NCI-H510A treated with DMSO at 0.1 percent for 48 hours (cell line): ENCODE measurements at regions not wholly inside any gene's neighbourhood (a gene's known extent, or its start where the extent isn't known, plus 50 kb on each side); places are given as distances from the start of the nearest gene placed in this dataset.

ENCODE experiments used
- DNase-seq: peaks from one replicate; lab custom pipeline; 2025; lab: John Stamatoyannopoulos, UW

DNA sequence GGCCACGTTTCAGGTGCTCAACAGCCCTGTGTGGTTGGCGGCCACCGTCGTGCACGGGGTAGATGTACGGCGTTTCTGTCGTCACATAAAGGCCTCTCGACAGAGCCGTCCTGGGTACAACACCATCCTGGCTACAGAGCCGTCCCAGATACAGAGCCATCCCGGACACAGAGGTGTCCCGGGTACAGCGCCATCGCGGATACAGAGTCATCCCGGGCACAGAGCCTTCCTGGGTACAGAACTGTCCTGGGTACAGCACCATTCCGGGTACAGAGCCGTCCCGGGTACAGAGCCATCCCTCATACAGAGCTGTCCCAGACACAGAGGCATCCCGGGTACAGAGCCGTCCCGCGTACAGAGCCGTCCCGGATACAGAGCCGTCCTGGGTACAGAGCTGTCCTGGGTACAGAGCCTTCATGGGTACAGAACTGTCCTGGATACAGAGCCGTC, 222.7 kb upstream of the SOX1 start:
- DNase-seq: no peak

DNA sequence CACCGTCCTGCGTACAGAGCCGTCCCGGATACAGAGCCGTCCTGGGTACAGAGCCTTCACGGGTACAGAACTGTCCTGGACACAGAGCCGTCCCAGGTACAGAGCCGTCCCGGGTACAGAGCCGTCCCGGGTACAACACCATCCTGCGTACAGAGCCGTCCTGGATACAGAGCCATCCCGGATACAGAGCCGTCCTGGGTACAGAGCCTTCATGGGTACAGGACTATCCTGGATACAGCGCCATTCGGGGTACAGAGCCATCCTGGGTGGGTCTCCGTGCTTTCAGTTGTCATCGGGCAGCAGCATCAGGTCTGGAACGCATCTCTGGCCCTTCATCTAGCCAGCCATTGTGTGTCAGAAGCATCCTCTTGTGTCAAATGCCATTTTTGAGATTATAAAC, 222.3 kb upstream of the SOX1 start:
- DNase-seq: no peak

DNA sequence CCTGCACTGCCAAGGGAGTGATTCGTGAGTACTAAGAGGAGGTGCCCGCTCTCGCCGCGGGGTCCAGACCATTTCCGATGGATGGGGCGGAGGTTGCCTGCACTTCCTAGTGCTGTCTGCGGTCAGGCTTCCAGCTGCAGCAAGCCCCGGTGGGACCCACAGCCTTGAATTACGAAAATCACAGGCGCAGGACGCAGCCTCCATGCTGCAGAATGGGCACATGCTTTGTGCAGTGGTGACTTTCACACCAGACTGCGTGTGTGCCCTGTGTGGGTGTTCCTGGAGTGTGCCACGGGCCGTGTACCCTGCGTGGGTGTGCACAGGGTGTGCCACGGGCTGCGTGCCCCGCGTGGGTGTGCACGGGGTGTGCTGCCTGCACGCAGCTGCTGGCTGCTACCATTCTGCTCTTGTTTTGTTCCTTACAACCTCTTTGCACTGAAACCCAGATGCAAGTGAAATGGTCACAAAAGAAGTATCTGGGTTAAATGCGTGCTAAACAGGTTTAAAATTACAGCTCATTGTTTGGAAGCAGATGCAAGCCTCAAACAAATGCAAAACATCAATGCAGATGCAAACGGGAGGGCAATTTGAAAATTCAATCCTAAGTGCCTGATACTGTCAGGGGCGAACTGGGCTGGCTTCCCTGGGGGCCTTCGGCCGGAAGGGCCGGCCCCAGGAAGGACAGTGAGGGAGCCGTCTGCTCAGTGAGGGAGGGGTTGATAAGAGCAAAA, 221.2 kb upstream of the SOX1 start:
- no peak for DNase-seq

DNA sequence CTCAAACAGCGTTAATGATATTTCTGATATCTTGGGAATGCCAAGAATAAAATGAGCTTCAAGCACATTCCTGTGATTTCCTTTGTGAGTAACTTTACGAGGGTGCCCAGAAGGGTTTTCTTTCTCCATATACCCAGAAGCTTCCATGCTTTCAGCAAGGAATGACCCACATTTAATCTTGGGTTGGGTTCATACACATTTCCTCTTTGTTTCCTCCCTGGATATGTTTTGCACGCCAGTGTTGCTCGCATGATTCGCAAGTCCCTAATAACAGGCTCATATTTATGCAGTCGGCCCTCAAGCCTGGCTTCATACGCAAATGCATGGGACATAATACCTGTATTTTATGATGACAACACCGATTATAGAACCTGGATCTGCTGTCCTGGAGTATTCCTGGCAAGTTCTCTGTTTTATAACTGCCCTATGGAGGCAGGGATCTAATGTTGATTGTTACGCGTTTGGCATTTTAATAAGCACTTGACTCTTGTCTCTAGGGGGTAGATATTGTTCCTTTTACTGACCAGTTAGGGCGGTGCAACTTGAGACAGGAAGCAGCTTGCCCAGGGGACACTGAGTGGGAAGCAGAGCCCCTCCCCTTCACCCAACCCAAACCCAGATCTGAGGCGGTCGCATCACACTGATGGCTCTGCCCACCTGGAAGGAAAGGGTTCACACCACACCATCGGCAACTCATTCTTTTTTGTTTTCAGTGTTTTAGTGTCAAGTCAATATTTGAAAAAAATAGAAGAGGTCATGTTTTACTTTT, 220.4 kb upstream of the SOX1 start:
- peak; percentile 95 for DNase-seq

DNA sequence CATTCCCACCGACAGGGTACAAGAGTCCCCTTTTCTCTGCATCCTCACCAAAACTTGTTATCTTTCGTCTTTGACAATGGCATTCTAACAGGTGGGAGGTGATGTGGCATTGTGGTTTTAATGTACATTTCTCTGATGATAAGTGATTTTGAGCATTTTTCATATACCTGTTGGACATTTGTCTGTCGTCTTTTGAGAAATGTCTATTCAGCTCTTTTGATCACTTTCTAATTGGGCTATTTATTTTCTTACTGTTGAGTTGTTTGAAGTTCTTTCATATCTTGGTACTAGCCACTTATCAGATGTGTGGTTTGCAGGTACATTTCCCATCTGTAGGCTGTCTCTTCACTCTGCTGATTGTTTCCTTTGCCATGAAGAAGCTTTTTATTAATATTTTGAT, 219.0 kb upstream of the SOX1 start:
- DNase-seq: no peak

DNA sequence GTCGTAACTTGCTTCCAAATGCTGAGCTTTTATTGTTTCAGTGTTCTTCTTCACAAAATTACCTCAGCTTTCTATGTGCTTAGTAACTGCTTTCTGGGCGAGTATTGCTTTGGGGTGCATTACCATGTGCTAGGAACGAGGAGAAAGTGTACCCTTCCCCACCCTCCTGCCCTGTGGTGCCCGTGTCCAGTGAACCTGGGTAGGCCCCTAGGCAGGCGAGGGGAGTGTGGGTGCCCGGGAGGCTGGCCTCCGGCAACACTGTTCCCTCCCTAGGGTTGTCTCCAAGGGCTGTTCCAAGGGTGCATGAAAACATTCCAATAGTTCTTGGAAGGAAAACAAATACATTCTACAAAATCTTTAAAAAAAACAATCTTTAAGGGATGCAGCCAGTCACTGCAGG, 216.5 kb upstream of the SOX1 start:
- DNase-seq: no peak

DNA sequence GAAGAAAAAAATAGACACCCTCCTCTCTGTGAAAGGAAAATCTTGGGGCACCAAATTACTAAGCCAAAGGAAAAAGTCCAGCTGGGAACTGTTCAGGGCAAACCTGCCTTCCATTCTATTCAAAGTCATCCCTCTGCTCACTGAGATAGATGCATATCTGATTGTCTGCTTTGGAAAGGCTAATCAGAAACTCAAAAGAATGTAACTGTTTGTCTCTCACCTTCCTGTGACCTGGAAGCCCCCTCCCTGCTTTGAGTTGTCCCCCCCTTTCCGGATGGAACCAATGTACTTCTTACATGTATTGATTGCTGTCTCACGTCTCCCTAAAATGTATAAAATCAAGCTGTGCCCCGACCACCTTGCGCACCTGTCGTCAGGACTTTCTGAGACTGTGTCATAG, 216.0 kb upstream of the SOX1 start:
- DNase-seq: no peak

DNA sequence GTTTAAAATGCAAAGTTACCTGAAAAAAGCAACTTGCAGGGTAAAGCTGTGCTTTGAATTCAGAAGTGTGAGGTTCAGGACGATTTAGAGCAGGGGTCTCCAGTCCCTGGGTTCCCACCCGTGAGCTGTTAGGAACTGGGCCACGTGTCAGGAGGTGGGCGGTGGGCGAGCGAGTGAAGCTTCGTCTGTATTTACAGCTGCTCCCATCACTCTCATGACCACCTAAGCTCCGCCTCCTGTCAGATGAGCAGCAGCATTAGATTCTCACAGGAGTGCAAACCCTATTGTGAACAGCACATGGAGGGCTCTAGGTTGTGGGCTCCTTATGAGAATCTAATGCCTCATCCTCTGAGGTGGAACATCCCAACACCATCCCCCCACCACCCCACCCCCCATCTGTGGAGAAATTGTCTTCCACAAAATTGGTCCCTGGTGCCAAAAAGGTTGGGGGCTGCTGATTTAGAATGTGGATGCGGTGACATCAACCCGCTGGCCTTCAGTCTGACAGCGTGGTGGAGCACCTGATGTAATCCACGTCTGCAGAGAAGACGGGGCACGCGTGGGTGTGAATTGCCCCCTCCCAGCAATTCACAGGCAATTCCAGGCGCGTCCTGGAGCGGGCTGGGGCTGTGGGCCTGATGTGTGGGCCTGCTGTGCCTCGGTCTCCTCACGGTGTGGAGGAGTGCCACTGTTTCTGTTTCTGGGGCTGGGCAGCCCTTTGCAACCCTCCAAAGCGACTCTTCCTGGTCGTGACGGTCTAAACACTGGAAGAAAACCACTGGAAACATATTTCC, 214.0 kb upstream of the SOX1 start:
- peak; percentile 56 for DNase-seq

DNA sequence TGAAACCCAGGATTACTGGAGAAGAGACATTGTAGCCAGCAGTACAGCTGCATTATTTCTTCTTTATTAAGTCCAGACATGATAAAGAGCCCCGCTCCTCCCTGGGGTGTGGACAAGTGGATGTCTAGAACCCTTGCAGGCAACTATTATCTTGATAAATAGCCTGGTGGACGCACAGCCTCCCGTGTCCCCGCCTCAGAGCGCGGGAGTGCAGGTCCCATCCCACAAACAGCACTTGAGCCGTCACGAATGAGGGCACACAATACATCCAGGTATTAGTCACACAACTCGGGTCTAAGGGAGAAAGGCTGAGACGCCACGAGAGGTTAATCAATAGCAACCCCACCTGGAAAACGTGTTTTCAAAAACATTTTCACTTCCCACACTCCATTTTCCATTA, 213.2 kb upstream of the SOX1 start:
- peak; percentile 96 for DNase-seq

DNA sequence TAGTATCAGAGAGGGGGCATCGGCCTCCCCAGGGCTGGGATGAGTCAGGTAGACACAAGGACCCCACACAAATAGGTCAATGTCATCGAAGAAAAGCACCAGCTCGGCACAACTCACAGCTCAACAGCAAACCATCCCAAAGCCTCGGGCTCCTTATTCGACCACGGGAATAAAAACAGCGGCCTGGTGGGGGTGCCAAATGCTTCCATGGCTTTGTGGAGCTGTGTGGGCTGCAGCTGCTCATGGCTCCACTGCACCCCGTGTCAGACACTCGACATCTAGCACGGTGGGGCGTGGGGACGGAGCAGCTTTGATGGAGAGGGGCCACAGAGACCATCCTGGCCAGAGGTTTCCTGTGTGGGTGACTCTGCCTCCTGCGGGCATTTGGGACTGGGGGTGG, 212.5 kb upstream of the SOX1 start:
- peak; percentile 75 for DNase-seq

DNA sequence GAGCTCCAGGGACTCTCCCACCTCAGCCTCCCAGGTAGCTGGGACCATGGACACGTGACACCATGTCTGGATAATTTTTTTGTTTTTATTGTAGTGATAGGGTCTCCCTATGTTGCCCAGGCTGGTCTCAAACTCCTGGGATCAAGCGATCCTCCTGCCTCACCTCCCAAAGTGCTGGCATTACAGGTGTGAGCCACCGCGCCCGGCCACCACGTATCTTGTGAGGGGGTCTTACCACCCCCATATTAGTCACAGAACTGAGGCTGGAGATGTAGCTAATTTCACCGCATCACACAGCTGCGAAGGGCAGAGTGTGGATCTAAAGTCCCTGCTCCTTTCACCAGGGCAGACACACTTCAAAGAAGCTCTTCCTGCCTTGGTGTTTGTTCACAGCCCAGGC, 211.8 kb upstream of the SOX1 start:
- DNase-seq: peak; percentile 42

DNA sequence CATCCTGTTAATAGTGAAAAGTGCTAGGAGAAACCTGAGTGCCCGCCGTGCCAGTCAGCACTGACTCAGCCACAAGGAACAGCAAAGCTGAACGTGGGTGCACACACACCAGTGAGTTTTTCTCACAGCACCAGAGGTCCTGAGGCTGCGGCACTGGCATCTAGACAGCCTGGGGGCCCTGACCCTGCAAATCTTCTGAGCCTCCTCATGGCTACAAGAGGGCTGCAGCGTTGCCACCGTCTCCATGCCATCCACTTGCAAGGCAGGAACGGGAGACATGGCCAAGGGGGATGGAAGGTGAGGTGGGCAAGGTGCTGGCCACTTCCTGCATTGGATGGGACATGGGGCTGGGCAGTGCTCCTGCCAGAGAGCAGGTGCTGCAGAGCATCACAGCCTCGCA, 211.2 kb upstream of the SOX1 start:
- no peak for DNase-seq

DNA sequence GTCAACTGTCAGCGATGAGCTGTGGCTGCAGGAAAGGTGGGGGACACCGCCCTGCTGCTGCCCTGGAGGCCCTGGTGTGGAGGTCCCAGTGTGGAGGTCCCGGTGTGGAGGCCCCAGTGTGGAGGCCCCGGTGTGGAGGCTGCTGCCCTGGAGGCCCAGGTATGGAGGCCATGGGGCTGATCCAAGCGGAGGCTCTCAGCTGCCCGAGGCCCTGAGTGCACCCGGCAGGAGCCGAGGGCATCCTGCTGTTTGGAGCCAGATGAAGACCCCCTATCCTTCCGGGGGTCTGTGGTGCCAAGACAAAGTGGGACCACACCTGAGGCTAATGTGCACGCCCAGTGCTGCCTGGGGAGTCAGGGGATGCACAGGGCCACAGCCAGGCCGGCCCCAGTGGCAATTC, 210.4 kb upstream of the SOX1 start:
- no peak for DNase-seq

DNA sequence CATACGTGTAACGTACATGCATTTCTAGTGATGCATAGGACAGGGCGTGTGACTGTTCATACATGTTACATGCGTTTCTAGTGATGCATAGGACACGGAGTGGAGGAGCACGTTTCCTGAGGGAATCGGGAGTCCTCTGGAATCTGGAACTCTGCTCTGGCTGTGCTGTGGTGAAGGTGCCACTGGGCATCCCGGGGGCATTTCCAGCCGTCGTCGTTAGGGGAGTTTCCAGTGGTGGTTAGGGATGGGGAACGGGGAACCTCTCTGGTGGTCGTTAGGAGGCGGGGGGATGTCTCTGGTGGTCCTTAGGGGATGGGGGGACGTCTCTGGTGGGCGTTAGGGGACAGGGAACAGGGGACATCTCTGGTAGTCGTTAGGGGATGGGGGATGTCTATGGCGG, 209.6 kb upstream of the SOX1 start:
- no peak for DNase-seq

DNA sequence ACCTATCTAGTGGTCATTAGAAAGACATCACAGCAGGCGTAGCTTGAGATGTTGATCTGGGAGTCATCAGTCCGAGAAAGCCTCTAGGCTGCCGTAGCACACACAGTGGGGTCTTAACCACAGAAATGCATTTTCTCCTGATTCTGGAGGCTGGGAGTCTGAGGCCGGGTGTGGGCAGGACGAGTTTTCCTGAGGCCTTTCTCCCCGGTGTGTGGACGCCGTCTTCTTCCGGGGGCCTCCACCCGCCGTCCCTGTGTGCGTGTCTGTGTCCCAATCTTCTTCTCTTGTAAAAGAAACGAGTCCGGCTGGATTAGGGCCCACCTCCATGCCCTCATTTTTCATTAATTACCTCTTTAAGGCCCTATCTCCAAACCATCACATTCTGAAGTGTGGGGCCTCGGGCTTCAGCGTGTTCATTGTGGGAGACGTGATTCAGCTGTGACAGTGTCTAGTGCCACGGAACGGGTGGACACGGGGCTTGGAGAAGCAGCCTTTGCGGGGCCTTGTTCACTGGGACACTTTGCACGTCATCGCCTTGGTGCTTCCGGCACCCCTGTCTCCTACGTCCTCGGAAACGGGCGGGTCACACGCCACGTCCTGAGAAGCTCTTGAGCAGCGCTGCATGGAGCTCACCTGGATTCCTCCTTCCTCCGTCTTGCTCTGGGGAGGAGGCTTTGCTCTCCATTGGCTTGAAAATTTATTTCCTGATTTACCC, 208.9 kb upstream of the SOX1 start:
- no peak for DNase-seq

DNA sequence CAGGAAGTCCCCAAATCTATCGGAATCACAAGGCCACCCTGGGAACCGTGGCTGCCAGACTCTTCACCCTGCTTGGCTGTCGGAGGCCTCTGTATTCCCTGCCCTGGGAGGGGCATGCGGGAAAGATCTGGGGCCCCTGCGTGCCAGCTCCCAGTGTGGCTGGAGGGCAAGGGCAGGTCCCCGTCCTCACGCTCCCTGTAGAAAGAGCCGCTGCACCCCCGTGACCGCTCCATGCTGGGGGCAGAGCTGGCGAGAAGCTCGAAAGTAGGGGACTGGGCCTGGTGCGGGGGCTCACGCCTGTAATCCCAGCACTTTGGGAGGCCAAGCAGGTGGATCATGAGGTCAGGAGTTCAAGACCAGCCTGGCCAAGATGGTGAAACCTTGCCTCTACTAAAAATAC, 208.4 kb upstream of the SOX1 start:
- DNase-seq: no peak

DNA sequence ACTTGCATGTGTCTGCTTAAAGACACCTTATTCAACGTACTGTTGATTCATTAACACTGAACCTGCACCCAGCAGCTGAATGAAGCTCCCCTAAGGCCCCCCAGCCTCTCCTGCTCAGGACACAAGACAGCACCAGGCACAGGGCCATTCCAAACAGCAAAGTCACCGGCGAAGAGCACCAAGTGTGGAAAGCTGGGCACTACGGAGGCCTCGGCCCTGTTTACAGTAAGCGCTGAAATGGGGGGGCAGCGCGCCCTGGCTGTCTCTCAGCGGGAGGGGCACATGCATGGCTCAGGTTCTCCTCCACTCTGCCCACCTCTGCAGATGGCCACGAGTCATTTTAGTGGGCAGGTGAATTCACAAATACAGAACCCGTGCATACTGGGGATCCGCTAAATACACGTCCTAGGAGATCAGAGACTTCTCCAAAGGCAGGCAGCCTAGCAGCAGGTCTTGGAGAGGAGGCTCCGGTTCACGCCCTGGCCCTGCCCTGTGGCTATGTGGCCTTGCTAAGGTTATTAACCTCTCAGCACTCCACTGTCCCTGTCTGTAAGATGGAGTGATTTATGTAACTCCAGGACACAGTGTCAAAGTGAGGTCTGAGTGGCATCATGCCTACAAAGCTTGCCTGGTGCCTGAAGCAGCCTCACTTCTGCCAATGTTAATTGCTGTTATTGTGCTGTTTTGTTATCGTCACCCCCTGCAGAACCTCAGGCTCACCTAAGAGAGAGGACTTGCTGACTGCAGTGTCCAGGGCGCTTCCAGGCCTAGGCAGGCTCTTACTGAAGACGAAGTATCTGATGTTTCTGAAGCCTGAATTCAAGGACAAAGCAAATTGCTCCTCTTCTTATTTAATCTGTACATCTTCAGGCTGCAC, 207.4 kb upstream of the SOX1 start:
- DNase-seq: no peak

DNA sequence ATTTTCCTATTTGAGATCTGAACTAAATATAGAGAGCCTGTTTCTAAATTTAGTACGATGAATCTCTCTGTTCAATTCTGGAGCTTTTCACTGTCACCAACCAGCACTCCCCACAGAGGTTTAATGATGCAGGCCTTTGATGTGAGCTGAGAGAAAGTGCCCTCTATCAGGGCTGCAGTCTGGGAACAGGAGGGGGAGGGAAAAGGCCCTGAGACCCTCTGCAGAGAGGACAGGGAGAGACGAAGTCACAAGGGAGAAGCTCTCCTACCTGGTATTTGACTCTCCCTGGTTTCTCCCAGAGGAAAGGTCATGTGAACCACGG, 206.8 kb upstream of the SOX1 start:
- peak; percentile 33 for DNase-seq

DNA sequence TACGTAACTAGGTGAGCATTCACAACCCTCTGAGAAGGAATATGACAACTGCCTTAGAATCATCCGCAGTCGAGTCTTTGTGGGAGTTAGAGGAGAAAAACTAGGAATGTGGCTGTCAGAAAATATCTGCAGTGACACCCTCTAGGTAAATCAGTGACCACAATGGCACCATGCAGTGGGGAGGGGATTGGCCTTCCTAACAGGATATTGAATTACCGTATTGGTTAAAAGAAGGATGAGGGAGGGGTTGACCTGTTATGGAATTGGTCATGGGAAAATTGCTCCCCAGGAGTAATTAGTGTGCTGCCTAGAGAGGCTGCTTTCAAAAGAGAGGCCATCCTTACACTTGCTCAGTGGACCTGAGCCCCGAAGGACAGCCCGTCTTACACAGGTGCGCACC, 205.6 kb upstream of the SOX1 start:
- no peak for DNase-seq

DNA sequence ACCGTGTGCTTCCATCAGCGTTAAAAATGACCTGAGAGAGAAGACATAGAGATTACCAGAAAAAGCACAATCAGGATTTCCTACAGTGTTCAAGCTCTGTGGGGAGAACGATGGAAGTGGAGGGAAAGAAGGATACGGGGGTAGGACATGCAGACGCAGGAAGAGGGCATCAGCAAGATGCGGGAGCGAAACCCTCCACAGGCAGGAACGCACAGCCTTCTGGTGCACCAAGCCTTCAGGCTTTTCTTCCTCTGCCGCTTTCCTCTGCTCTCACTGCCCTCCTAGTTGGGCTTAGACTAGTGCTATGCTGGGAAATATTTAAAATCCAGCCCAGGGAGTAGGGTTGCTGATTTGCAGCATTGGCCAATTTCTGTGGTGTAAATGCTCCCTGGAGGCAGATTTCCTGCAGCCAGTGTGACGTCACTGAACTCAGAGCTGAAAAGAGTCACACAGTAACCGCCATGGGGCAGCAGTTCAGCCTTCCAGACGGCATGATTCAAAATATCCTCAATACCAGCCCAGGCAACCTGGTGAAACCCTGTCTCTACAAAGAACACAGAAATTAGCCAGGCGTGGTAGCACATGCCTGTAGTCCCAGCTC, 205.1 kb upstream of the SOX1 start:
- no peak for DNase-seq
